Left cardiac atrium (tissue), 4 donors: ENCODE measurements at regions not wholly inside any gene's neighbourhood (a gene's known extent, or its start where the extent isn't known, plus 50 kb on each side); places are given as distances from the start of the nearest gene placed in this dataset.

ENCODE experiments used
- ATAC-seq, 2 donors: fragments of 200-7000 bp; cut with Tn5 transposase; one replicate each; pipeline ENCODE4 v1.9.1; 2020; ENCODE audit warnings: mild to moderate bottlenecking in 2 of 2, moderate library complexity in 2 of 2
- DNase-seq: peaks from one replicate; pipeline ENCODE4 v3.0.0-alpha.2; 2020
- intact Hi-C, 2 donors: fragments of 100-400 bp; cut with DNase I; formaldehyde crosslinking; loops; one replicate each; pipeline versions ENCODE4 v1.14.1 to v1.15.1; 2022 to 2023
- donor health status: DM: no; HTN: yes; CAD: no.
- donor health status: DM: no; HTN: yes; CAD: no; lungs with severe emphysema.
- donor health status: DM: yes; HTN: yes; CAD: no.
- donor health status: Dilated cardiomyopathy.

- DNase-seq (no peak), ATAC-seq (no peak)
- intact Hi-C loops, result no loop called here
Observed at GRCh38 chr17:14494161-14494560, 193.3 kb downstream of the HS3ST3B1 start.

GRCh38 chr17:14489986-14490385 is 189.1 kb downstream of the HS3ST3B1 start:
- DNase-seq, result no peak
- intact Hi-C loops, result no loop called here
- no peak for ATAC-seq

- intact Hi-C loops, result no loop called here
Observed at GRCh38 chr17:14488958-14489550, 188.2 kb downstream of the HS3ST3B1 start.

GRCh38 chr17:14487068-14487467 is 186.2 kb downstream of the HS3ST3B1 start:
- DNase-seq, result no peak
- ATAC-seq, result no peak
- intact Hi-C loops, result no loop called here

More at GRCh38 chr17:14488958-14489550, 188.2 kb downstream of the HS3ST3B1 start:
- ATAC-seq (no peak), DNase-seq (no peak)

- intact Hi-C loops, result no loop called here
- DNase-seq (no peak), ATAC-seq (no peak)
Observed at GRCh38 chr17:14482715-14483114, 181.8 kb downstream of the HS3ST3B1 start.

- DNase-seq, result no peak
- no peak for ATAC-seq
- intact Hi-C loops, result no loop called here
Observed at GRCh38 chr17:14481664-14482063, 180.8 kb downstream of the HS3ST3B1 start.

GRCh38 chr17:14474591-14474990 is 173.7 kb downstream of the HS3ST3B1 start:
- intact Hi-C loops, result no loop called here
- ATAC-seq (no peak), DNase-seq (no peak)

- peak in 1 of 2 donors; percentile 16 for ATAC-seq
- intact Hi-C loops, result no loop called here
- DNase-seq, result no peak
Observed at GRCh38 chr17:14471052-14471451, 170.2 kb downstream of the HS3ST3B1 start.

- intact Hi-C loops, result no loop called here
- DNase-seq, result no peak
- ATAC-seq, result no peak
Observed at GRCh38 chr17:14470417-14470816, 169.5 kb downstream of the HS3ST3B1 start.

- ATAC-seq (no peak), DNase-seq (no peak)
- intact Hi-C loops, result no loop called here
Observed at GRCh38 chr17:14469971-14470370, 169.1 kb downstream of the HS3ST3B1 start.

- no peak for ATAC-seq
- DNase-seq, result no peak
- intact Hi-C loops, result no loop called here
Observed at GRCh38 chr17:14468858-14469257, 168.0 kb downstream of the HS3ST3B1 start.

GRCh38 chr17:14461227-14461548 is 160.3 kb downstream of the HS3ST3B1 start:
- DNase-seq, result no peak
- intact Hi-C loops, result no loop called here
- ATAC-seq, result no peak

- no peak for DNase-seq
- no peak for ATAC-seq
- intact Hi-C loops, result no loop called here
Observed at GRCh38 chr17:14460516-14461226, 159.8 kb downstream of the HS3ST3B1 start.

GRCh38 chr17:14459955-14460354 is 159.1 kb downstream of the HS3ST3B1 start:
- DNase-seq (no peak), ATAC-seq (no peak)
- intact Hi-C loops, result no loop called here

GRCh38 chr17:14458724-14459123 is 157.8 kb downstream of the HS3ST3B1 start:
- DNase-seq (no peak), ATAC-seq (no peak)
- intact Hi-C loops, result no loop called here

GRCh38 chr17:14454746-14455145 is 153.9 kb downstream of the HS3ST3B1 start:
- intact Hi-C loops, result no loop called here
- DNase-seq (no peak), ATAC-seq (no peak)

- intact Hi-C loops, result no loop called here
- no peak for DNase-seq
- no peak for ATAC-seq
Observed at GRCh38 chr17:14452856-14453255, 152.0 kb downstream of the HS3ST3B1 start.

GRCh38 chr17:14451729-14452191 is 150.9 kb downstream of the HS3ST3B1 start:
- DNase-seq, result no peak
- no peak for ATAC-seq
- intact Hi-C loops, result no loop called here

GRCh38 chr17:14448818-14449217 is 147.9 kb downstream of the HS3ST3B1 start:
- ATAC-seq, result no peak
- DNase-seq, result no peak
- intact Hi-C loops, result no loop called here

- intact Hi-C loops, result no loop called here
- no peak for DNase-seq
- no peak for ATAC-seq
Observed at GRCh38 chr17:14446825-14447224, 145.9 kb downstream of the HS3ST3B1 start.

GRCh38 chr17:14444915-14445314 is 144.0 kb downstream of the HS3ST3B1 start:
- intact Hi-C loops, result no loop called here
- DNase-seq (no peak), ATAC-seq (no peak)
